Right lobe of liver (tissue), 6 donors: ENCODE measurements at regions not wholly inside any gene's neighbourhood (a gene's known extent, or its start where the extent isn't known, plus 50 kb on each side); places are given as distances from the start of the nearest gene placed in this dataset.
A peak's percentile ranks its signal among the peaks of the same experiment; 100 is the strongest.

Experiments
- ATAC-seq, 4 donors: fragments of 200-7000 bp; cut with Tn5 transposase; one replicate each; pipeline ENCODE4 v1.9.1; 2020; ENCODE audit warnings: mild to moderate bottlenecking in 4 of 4, moderate library complexity in 4 of 4
- DNase-seq, 3 donors: peaks; one replicate each; pipeline ENCODE4 v3.0.0-alpha.2; 2020
- H3K27ac ChIP-seq, 3 donors: fragments of 200-600 bp; one replicate each; pipeline ENCODE4 v1.8.0; 2022
- H3K27me3 ChIP-seq, 2 donors: fragments of 200-600 bp; one replicate each; pipeline ENCODE4 v1.8.0; 2022
- H3K36me3 ChIP-seq, 4 donors: fragments of 200-600 bp; sonication (generic) in 1 of 4; one replicate each; pipeline versions ENCODE4 v1.5.1 to v1.8.0; 2017 to 2022; ENCODE audit warnings: control low read depth in 1 of 4
- H3K4me1 ChIP-seq, 4 donors: fragments of 200-600 bp; sonication (generic) in 1 of 4; one replicate each; pipeline versions ENCODE4 v1.5.1 to v1.8.0; 2017 to 2022; ENCODE audit warnings: control low read depth in 1 of 4
- H3K4me3 ChIP-seq, 3 donors: fragments of 200-600 bp; one replicate each; pipeline ENCODE4 v1.8.0; 2022
- H3K9me3 ChIP-seq, 4 donors: fragments of 200-600 bp; sonication (generic) in 1 of 4; one replicate each; pipeline versions ENCODE4 v1.5.1 to v1.8.0; 2017 to 2022; ENCODE audit warnings: control low read depth in 1 of 4
- CTCF ChIP-seq, 4 donors: fragments of 200-600 bp in 3 of 4; fragments of 450-650 bp in 1 of 4; IDR thresholded peaks; one replicate each; pipeline versions ENCODE4 v1.5.1 to v1.8.0; 2016 to 2022; ENCODE audit warnings: antibody characterized with exemption in 4 of 4, mild to moderate bottlenecking in 2 of 4
- POLR2A ChIP-seq: fragments of 450-650 bp; IDR thresholded peaks from one replicate; pipeline ENCODE4 v1.6.1; 2017; ENCODE audit warnings: antibody characterized with exemption, mild to moderate bottlenecking
- WGBS: methylation state at CpG from one replicate; pipeline ENCODE4 v1.1.6; 2018; ENCODE audit warnings: low coverage, low lambda C conversion rate; ENCODE audit not compliant: insufficient coverage; ENCODE audit errors: missing lambda C conversion rate; 5-methylcytosine and 5-hydroxymethylcytosine counted together
- intact Hi-C, 2 donors: fragments of 100-400 bp; cut with DNase I; formaldehyde crosslinking; loops; one replicate each; pipeline versions ENCODE4 v1.11.2 to v1.14.1; 2022
- donor health status: DM: no; HTN: yes; CAD: no.
- donor health status: DM: no; HTN: no; CAD: no.
- donor health status: DM: no; HTN: no; CAD: no.
- donor health status: DM: no; HTN: yes; CAD: no.
- donor health status: DM: no; HTN: yes; CAD: no.

GRCh38 chr7:54180796-54181195, 361.4 kb upstream of the VSTM2A start:
- no peak for TF ChIP-seq POLR2A
- TF ChIP-seq CTCF (IDR thresholded peaks at IDR 0.05): no peak
- ATAC-seq: no peak
- Histone ChIP-seq H3K27ac (no peak overlapping the region), H3K36me3 (no peaks in the 10 kb centered on the region), H3K4me3 (no peak overlapping the region), H3K4me1 (no peaks in the 10 kb centered on the region), H3K27me3 (no peaks in the 10 kb centered on the region), H3K9me3 (no peaks in the 10 kb centered on the region)
- DNase-seq: no peak
- intact Hi-C loops: no loop called here
- 50% methylated on average over 2 of the region's 2 CpGs for WGBS

GRCh38 chr7:54183055-54183454, 359.1 kb upstream of the VSTM2A start:
- intact Hi-C loops: no loop called here
- ATAC-seq (no peak), DNase-seq (no peak)
- H3K27me3 ChIP-seq: no peaks in the 10 kb centered on the region
- no peak overlapping the region for H3K27ac ChIP-seq
- no peak overlapping the region for H3K4me3 ChIP-seq
- no peak for TF ChIP-seq POLR2A
- no peak for TF ChIP-seq CTCF (IDR thresholded peaks at IDR 0.05)
- H3K9me3 ChIP-seq: no peaks in the 10 kb centered on the region
- 25% methylated on average over 2 of the region's 2 CpGs for WGBS
- H3K36me3 ChIP-seq: no peaks in the 10 kb centered on the region
- peaks cover 0 to 1% (median 0%) of the 10 kb centered on the region in 4 donors for H3K4me1 ChIP-seq

- intact Hi-C loops: no loop called here
- ATAC-seq: no peak
- Histone ChIP-seq H3K9me3 (no peaks in the 10 kb centered on the region), H3K27ac (no peak overlapping the region), H3K4me1 (peaks cover 0 to 5% (median 0%) of the 10 kb centered on the region in 4 donors), H3K4me3 (no peak overlapping the region), H3K27me3 (no peaks in the 10 kb centered on the region), H3K36me3 (no peaks in the 10 kb centered on the region)
- DNase-seq: no peak
- no peak for TF ChIP-seq POLR2A
- no peak for TF ChIP-seq CTCF (IDR thresholded peaks at IDR 0.05)
These were observed 355.8 kb upstream of the VSTM2A start for GRCh38 chr7:54186336-54186735.

- no peak overlapping the region for H3K27ac ChIP-seq
- ATAC-seq: peak in 3 of 4 donors; percentile 26 to 58 (median 54)
- intact Hi-C loops: no loop called here
- H3K36me3 ChIP-seq: no peaks in the 10 kb centered on the region
- H3K4me3 ChIP-seq: no peak overlapping the region
- H3K9me3 ChIP-seq: no peaks in the 10 kb centered on the region
- H3K27me3 ChIP-seq: no peaks in the 10 kb centered on the region
- TF ChIP-seq POLR2A (no peak), CTCF (IDR thresholded peaks at IDR 0.05) (no peak)
- DNase-seq: no peak
- H3K4me1 ChIP-seq: peaks cover 0 to 5% (median 0%) of the 10 kb centered on the region in 4 donors
- WGBS: 48% methylated on average over 8 of the region's 8 CpGs
These were observed 354.1 kb upstream of the VSTM2A start for GRCh38 chr7:54187886-54188685.
